GM18858 (cell line): ENCODE measurements at regions not wholly inside any gene's neighbourhood (a gene's known extent, or its start where the extent isn't known, plus 50 kb on each side); places are given as distances from the start of the nearest gene placed in this dataset.

Experiments used
- ATAC-seq: cut with Tn5 transposase; IDR thresholded peaks from one replicate; pipeline ENCODE4 v1.9.1; 2021; ENCODE audit not compliant: unreplicated experiment

DNA sequence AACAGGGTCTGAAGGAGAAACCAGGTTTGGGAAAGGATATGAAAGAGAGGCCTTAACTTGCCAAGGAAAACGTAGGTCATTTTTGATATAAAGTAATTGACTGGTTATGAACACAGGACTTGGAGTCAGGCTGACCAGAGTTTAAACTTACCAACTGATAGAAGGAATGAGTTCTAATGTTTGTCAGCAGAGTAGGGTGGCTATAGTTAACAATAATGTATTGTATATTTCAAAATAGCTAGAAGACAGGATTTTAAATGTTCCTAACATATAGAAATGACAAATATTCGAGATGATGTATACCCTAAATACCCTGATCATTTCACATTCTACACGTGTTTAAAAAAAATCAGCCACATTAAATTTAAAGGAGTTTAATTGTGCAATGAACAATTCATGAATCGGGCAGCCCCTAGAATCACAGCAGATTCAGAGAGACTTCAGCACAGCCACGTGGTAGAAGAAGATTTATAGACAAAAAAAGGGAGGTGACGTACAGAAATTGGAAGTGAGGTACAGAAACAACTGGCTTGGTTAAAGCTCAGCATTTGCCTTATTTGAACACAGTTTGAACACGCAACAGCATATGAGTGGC lies 52.5 kb upstream of the PLEKHG7 start:
- ATAC-seq = no peak

DNA sequence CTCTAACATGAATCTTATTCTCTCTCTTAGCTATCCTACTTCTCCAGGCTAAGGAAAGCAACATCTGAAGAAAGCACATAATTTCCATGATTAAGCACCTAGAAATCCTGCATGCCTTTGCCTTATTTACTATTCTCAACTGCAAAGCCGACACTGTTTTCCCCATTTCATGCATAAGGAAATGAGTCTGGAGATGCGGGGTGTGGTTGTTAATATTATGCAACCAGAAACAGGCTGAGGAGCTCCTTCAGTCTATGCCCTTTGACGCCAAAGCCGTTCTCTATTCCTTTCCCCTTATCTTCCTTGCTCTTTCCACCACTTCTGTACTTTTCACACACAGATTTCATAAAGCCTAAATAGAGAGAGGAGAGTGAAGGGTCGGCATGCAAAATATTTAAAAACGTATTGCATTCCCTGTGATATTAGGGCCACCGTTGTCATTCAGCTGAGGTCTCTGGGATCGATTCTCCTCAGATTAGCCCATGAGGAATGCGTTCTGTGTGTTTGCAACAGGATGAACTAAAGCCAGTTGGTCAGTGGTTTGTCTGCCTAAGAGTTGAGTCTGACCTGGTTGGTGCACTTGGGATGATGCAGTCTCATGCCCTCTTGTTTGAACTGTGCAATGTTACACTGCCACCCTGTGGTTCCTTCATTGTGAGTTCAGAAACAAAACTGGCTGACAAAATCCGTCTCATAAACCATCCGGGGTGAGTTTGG lies 53.1 kb upstream of the PLEKHG7 start:
- ATAC-seq = peak; percentile 75

DNA sequence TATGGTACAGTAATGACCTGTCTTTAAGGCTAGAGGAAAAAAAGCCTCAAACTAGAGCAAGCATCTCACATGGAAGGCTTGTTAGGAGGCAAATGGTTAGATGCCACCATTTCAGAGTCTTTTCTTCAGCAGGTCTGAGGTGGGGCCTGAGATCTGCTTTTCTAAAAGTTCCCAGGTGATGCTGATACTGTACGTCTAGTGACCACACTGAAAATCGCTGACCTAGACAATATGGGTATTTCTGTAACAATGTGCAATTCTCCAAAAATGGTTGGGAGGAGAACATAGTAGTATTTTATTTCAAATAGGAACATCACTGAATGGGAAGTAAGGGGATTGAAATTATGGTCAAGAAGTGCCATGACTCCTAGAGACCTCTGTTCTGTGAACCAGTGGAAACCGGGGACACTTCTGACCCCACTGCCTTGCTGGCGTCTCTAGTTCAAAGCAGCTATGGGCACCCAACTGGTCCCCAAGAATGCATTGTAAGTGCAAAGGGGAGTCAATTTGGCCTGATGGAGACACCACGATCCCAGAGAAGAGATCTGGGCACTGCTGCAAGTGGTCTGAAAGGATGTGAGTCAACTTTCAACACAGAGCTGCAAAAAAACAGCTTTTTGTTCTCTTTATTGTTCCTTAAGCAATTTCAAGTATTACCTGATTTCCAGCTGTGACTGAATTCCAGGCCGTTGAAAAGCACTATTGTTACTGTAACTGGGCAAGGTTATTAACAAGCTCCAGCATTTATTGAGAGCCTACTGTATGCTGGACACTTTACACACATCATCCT lies 54.4 kb upstream of the PLEKHG7 start:
- no peak for ATAC-seq

DNA sequence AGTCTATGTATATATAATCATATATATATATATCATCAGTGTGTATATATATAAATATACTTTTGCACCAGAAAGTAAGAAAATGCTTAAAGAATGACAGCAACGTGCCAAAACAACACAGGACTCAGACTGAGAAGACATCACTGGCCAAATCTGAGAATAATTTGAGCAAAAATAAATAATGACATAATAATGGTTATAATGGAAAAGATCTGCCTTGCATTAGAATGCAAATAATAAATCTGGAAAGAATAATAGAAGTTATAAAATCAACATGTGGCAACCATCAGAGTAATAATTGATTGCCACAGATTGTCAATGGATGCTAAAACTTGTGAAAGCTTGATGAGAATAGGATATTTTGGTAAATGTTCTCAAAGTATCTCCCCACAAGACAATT lies 61.5 kb upstream of the PLEKHG7 start:
- ATAC-seq = no peak

DNA sequence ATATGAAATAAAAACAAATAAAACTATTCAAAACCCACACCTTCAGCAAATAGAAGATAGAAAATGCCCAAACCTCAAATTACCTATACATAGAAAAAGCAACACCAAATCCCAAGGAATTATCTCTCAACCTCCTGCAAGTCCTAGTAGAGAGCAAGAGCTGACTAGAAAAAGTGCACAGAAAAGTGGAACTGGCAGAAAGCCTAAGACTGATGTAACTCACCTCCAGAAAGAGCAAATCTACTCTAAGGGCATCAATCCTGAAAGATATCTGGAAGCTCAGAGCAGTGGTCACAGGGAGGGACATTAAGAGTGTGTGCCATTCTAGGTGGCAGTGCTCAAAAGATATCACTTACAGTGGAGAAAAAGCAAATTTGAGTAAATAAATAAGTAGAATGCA lies 62.1 kb upstream of the PLEKHG7 start:
- ATAC-seq = no peak

DNA sequence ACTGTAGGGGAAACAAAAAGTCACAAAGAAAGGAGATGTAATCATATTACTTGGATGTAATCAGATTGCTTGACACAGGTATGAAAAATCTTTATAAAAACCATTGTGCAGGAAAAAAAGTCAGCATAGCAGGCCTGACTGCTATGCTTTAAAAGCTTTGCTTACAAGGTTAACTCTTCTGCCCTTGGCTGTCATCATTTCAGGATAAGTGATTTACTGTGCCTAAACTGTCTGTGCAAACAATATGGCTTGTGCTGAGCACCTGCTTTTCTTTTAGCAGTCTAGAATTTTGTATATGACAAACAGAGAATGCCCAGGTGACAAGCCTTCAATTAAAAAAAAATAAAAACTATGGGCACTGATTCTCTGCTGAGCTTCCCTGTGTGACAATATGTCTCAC lies 63.8 kb upstream of the PLEKHG7 start:
- ATAC-seq = no peak

DNA sequence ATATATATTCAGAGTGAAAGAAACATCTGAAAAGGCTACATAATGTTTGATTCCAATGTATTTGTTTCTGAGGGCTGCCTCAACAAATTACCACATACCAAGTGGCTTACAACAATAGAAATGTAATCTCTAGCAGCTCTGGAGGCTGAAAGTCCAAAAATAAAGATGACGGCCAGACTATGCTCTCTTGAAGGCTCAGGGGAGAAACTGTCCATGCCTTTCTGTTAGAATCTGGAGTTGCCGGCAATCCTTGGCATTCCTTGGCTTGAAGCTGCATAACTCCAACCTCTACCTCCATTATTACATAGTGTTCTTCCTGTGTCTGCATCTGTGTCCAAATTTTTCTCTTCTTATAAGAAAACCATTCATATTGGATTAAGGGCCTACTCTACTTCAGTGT lies 68.1 kb upstream of the PLEKHG7 start:
- ATAC-seq = no peak

DNA sequence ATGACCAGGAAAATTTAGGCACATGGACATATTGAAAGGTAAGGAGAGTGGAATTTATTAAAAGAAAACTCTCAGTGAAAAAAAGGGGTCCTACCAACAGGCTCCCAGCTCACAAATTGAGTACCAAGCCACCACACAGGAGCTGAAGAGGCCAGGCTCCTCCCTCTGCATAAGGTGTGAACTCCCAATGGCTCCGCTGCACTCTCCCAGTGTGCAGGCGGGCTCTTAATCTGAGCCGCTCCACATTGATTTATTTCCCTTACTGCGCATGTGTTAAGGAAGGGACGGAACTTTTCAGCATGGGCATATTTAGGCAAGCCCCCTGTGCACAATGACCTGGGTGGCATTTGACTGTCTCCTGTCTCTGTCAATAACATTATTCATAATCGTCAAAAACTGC lies 68.6 kb upstream of the PLEKHG7 start:
- no peak for ATAC-seq

DNA sequence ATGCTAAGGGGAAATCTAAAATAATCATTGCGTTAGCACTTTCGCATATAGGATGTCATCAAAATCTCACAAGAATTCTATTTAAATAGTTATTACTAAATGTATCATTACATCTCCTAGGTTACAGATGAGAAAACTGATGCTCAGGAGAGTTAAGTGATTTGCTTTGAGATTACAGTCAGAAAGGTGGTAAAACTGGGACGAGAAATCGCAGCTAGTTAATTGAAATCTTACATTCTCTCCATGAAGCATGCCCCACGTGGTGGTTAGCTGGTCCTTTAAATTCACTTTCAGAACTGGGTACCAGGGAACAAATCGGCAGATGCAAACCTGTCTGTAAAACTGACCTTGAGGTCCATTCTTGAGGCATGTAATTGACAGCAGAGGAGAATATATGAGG lies 71.8 kb upstream of the PLEKHG7 start:
- no peak for ATAC-seq

DNA sequence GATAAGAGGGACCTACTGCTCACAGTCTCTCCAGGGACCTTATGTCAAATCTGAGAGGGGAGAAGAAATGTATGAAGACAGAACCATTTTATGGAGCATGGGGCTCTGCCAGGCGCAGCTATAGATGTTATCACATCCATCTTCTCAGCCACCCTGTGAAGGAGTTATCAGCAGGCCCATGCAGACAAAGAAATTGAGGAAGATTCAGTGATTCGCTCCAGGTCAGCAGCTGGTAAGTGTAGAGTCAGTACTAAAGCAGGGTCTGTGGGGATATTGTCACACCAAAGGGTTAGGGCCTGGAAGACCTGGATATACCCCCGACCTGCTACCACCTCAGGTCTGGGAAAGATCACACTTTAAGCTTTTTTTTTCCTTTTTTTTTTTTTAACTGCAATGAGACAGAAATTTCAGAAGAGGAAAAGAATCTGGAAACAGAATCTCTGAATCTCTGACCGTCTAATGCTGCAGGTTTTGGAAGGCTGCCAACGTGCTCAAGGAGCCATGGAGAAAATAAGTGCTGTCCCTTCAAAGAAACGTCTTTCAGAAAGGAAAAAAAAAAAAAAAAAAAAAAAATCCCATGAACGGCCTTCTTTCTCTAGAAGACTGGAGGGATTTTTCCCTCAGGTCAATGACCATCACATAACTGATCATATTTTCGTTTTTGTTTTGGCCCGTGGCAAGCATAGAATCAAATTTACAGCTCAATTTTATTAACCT lies 73.3 kb upstream of the PLEKHG7 start:
- ATAC-seq = no peak

DNA sequence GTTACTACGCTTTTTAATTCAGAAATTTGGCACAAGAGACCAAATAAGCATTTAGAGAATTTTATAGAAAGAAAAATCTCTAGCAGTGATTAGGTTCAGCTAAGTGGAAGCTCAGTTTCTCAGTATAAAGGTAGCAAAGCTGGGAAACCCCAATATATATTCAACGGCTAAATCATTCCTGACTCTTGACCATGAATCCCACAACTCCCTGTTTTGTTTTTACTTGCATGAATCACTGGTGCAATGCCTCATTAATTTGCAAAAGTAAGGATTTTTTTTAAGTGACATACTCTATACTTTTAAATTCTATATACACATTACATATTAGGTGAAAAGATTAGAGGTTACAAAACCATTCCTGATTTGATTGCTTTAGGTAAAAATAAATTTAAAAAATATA lies 74.3 kb upstream of the PLEKHG7 start:
- no peak for ATAC-seq

DNA sequence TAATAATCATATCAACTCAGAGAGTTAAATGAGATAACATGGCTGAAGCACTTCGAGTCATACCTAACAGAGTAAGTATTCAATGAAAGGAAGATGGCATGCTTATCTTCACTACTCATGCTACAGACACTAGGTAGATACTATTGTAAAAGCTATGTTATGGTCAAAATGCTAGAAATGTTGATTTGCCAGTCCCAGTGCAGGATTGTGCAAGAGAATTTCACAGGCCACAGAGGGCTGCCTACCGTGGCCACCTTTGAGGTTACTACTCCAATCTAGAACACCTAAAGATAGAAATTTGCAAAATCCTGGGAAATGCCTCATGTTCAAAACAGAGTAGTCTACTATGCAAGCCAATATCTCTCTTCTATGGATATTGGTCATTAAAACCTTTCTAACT lies 75.3 kb upstream of the PLEKHG7 start:
- ATAC-seq = no peak

DNA sequence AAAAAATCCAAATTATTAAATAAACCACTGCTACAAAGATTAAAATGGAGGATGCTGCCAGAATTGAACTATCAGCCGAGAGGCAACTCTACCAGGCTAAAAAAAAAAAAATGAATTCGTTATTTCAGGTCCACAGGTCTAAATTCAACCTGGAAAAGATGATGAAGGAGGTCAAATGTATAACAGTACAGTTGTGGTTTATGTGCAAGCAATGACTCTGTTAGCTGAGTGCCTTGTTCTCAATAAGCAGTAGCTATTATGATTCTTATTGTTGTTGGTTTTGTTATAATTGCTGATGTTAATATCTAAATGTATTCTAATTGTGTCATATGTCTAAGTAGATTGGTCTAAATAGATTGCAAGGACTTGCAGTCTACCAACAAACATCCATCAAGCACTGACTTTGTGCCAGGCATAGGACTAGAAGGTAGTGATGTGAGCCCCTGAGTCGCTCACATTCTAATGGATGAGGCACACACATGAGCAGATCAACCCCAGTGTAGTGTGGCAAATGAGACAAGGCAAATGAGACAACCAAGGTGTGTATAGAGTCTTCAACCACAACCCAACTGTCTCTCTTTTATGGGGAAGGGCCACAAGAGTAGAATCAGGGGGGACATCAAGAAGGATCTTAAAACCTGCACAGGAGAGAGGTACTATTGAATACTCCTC lies 77.0 kb upstream of the PLEKHG7 start:
- ATAC-seq = no peak

DNA sequence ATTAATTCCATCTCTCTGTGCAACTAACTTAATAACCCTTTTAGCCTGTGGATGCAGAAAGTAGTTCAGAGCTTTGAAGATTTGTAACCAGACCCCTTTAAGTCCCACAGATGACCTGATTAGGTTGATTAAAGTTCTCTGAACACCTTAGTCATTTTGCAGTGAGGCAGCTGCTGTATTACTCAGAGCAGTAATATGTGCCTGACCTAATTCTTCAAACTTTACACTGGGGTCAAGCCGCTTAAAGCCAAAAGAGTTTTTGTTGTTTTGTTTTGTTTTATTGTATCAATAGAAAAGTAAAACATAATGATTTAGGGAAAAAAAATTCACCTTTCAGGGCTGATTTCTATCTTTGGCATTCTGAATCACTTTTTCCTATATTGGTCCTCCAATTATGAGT lies 78.6 kb upstream of the PLEKHG7 start:
- no peak for ATAC-seq

DNA sequence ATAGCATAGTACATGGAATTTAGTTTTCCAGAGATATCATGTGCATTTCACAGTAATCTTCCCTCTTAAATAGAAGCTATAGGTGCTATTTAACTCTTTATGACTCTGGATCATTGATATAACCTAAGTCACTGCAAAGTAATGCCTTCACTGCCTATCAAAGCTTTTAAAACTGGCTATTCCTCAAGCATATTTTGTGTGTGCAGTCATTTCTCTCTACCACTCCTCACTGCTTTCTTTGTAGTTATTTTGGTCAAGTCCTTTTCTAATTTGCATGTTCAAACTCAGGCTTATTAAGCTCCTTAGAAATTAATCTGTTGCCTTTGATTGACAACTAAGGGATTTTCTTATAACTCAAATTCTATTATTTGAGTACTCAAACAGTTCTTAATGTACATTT lies 79.4 kb upstream of the PLEKHG7 start:
- no peak for ATAC-seq

DNA sequence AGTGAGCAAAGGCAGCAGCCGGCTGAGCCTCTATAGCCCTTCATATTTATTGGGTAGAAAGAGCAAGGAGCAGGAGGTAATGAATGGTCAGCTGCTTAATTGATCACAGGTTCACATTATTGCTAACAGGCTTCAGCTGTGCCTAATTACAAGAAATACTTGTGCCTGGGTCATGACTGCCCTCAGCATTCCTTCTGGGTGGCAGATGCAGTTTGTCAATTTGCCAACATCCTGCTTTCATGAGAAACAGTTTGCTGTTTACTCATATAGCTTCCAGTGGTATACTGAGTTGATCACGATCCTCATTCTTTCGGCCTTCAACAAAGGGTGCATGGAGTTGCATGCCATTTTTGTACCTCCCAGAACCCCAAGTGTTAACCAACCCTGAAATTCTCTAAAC lies 81.0 kb upstream of the PLEKHG7 start:
- no peak for ATAC-seq

DNA sequence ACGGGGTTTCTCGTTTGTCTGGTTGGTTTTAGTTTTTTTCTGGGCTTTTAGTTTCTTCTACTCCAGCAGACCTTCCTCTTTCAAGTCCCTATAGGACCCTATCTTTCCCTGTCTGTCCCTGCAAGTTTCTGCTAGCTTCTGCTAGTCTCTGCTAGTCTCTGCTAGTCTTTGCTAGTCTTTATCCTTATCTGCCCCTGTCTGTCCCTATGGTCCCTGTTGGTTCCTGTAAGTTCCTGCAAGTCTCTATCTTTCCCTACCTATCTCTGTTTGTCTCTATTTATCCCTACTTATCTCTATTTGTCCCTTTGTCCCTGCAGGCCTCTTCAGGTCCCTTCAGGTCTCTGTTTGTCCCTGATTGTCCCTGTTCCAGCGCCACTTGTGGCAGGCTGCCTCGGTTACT lies 81.5 kb upstream of the PLEKHG7 start:
- no peak for ATAC-seq

DNA sequence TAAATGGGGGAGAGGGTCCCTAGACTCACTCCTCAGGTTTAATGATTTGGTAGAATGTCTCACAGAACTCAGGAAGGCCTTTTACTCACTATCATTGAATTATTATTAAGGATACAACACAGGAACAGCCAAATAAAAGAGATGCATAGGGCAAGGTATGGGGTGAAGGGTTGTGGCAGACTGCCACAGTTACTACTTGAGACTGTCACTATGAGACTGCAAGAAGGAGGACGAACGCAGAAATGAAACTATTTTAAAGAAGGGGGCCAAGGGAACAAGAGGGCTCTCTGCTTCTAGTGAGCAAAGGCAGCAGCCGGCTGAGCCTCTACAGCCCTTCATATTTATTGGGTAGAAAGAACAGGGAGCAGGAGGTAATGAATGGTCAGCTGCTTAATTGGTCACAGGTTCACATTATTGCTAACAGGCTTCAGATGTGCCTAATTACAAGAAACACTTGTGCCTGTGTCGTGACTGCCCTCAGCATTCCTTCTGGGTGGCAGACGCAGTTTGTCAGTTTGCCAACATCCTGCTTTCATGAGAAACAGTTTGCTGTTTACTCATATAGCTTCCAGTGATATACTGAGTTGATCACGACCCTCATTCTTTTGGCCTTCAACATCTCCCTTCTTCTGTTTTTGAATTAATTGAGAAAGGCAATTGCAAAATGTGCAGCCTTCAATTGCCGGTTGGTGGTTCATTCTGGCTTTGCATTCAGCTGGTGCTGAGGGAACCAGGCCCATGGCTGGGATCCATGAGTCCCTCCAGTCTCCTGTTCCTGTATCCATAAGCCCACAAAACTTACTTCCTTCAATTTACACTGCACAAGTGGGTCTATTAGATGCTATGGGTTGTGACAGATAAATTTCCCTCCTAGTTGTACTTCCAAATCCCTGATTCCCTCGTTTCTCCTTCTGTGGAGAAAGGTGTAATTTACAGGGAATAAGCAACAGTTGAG lies 82.8 kb upstream of the PLEKHG7 start:
- ATAC-seq = no peak

DNA sequence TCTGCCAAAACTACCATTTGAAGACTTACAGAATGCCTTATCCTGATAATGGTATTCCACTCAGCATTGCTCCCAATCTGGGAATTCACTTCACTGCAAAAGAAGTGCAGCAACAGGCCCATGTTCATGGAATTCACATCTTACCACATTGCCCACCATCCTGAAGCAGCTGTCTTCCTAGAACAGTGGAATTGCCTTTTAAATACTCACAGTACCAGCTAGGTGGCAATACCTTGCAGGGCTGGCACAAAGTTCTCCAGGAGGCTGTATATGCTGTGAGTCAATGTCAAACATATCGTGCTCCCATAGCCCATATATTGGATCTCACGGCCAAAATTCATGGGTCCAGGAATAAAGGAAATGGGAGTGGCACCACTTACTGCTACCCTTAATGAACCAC lies 83.8 kb upstream of the PLEKHG7 start:
- ATAC-seq = no peak

DNA sequence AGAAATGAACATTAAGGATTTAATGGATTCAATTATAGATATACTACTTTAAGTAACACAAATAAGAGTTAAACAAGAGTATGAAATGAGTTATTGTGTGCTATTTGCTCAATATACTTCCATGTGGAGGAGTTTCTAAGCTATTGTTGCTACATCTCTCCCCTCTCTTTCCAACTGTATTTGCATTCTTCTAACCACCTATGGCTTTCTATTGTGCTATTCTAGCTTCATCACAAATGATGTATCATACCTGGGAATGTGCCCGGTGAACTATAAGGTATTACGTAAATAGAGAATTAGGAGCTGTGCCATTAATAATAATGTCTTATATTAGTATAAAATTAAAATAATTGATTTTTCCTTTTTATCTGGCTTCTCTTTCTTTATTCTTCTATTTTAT lies 87.1 kb upstream of the PLEKHG7 start:
- ATAC-seq = no peak
